HepG2 (cell line): ENCODE measurements at regions not wholly inside any gene's neighbourhood (a gene's known extent, or its start where the extent isn't known, plus 50 kb on each side); places are given as distances from the start of the nearest gene placed in this dataset.

Source experiments
- PCBP1 ChIP-seq: fragments of 200-400 bp; formaldehyde crosslinking; IDR thresholded peaks from 2 replicates; pipeline ENCODE4 v1.6.1; 2017; ENCODE audit warnings: mild to moderate bottlenecking, low read depth, low read length, borderline replicate concordance
- POLR2A ChIP-seq, 2 experiments: IDR thresholded peaks; 2 replicates each; pipeline ENCODE4 v1.6.1; 2011; ENCODE audit warnings: low read depth in 2 of 2, low read length in 2 of 2, mild to moderate bottlenecking in 1 of 2, moderate library complexity in 1 of 2; ENCODE audit not compliant: insufficient read depth in 1 of 2
- ZFP90 ChIP-seq: sonication (generic); formaldehyde crosslinking; IDR thresholded peaks from 2 replicates; pipeline ENCODE4 v1.8.0; 2022; ENCODE audit warnings: missing genetic modification reagents, mild to moderate bottlenecking, inconsistent platforms, borderline replicate concordance
- ZNF121 ChIP-seq: sonication (generic); formaldehyde crosslinking; IDR thresholded peaks from 2 replicates; pipeline ENCODE4 v1.5.0; 2020; ENCODE audit warnings: mild to moderate bottlenecking, missing genetic modification reagents

- no peak for TF ChIP-seq ZFP90 (CRISPR knock-in tag)
- TF ChIP-seq ZNF121 (CRISPR knock-in tag): no peak
- no peak for TF ChIP-seq POLR2A (IDR thresholded peaks at IDR 0.05; ENCODE audit: insufficient read depth in 1 of 2, low read depth in 2 of 2, low read length in 2 of 2)
- no peak for TF ChIP-seq PCBP1
These were observed 447.0 kb upstream of the NECTIN3 start for GRCh38 chr3:110624576-110624975.
